Liver (tissue), 8 donors: ENCODE measurements at regions not wholly inside any gene's neighbourhood (a gene's known extent, or its start where the extent isn't known, plus 50 kb on each side); places are given as distances from the start of the nearest gene placed in this dataset.

ENCODE experiments used
- DNase-seq: peaks from one replicate; pipeline ENCODE4 v3.0.0-alpha.2; 2017; ENCODE audit warnings: low spot score
- H3K27ac ChIP-seq, 2 donors: one replicate each; pipeline ENCODE4 v1.7.0; 2013; ENCODE audit warnings: inconsistent platforms in 2 of 2, low read length in 2 of 2, control low read depth in 1 of 2, low read depth in 1 of 2, mild to moderate bottlenecking in 1 of 2
- H3K27me3 ChIP-seq, 4 donors: one replicate each; pipeline versions ENCODE4 v1.6.1 to v1.7.0; 2013; ENCODE audit warnings: low read length in 3 of 4, inconsistent platforms in 1 of 4, mild to moderate bottlenecking in 1 of 4, moderate library complexity in 1 of 4; ENCODE audit not compliant: control insufficient read depth in 4 of 4, insufficient read depth in 4 of 4
- H3K36me3 ChIP-seq, 4 donors: one replicate each; pipeline versions ENCODE4 v1.6.1 to v1.7.0; 2013; ENCODE audit warnings: low read length in 3 of 4, mild to moderate bottlenecking in 3 of 4, low read depth in 1 of 4, moderate library complexity in 1 of 4; ENCODE audit not compliant: control insufficient read depth in 4 of 4, insufficient read depth in 3 of 4
- H3K4me1 ChIP-seq, 4 donors: one replicate each; pipeline versions ENCODE4 v1.6.1 to v1.7.0; 2013; ENCODE audit warnings: low read length in 3 of 4, mild to moderate bottlenecking in 3 of 4, moderate library complexity in 1 of 4; ENCODE audit not compliant: control insufficient read depth in 4 of 4, insufficient read depth in 4 of 4
- H3K4me3 ChIP-seq, 3 donors: one replicate each; pipeline versions ENCODE4 v1.6.1 to v1.7.0; 2013; ENCODE audit warnings: low read length in 3 of 3, control low read depth in 1 of 3, low read depth in 1 of 3, mild to moderate bottlenecking in 1 of 3
- H3K9ac ChIP-seq, 2 donors: one replicate each; pipeline ENCODE4 v1.7.0; 2013; ENCODE audit warnings: low read length in 2 of 2, mild to moderate bottlenecking in 2 of 2, moderate library complexity in 2 of 2, control low read depth in 1 of 2, low read depth in 1 of 2
- H3K9me3 ChIP-seq, 4 donors: one replicate each; pipeline versions ENCODE4 v1.6.1 to v1.7.0; 2013; ENCODE audit warnings: low read length in 3 of 4; ENCODE audit not compliant: control insufficient read depth in 4 of 4
- ATF3 ChIP-seq: IDR thresholded peaks from 2 replicates; pipeline ENCODE4 v1.6.1; 2016; ENCODE audit warnings: antibody characterized with exemption
- CTCF ChIP-seq: fragments of 150-350 bp; IDR thresholded peaks from 2 replicates; pipeline ENCODE4 v1.5.1; 2017; ENCODE audit warnings: improper control_type of control experiment, low read depth, low read length; ENCODE audit not compliant: missing input control
- EGR1 ChIP-seq, 2 donors: IDR thresholded peaks; 2 replicates each; pipeline ENCODE4 v1.6.1; 2016 to 2018; ENCODE audit warnings: antibody characterized with exemption in 2 of 2, low read depth in 2 of 2
- FOXA1 ChIP-seq: IDR thresholded peaks from 2 replicates; pipeline ENCODE4 v1.6.1; 2016; ENCODE audit warnings: antibody characterized with exemption
- FOXA2 ChIP-seq: IDR thresholded peaks from 2 replicates; pipeline ENCODE4 v1.6.1; 2016; ENCODE audit warnings: antibody characterized with exemption
- GABPA ChIP-seq, 2 donors: IDR thresholded peaks in 1 of 2; conservative IDR thresholded peaks in 1 of 2; 2 replicates each; pipeline ENCODE4 v1.6.1; 2016; ENCODE audit warnings: antibody characterized with exemption in 2 of 2, mild to moderate bottlenecking in 1 of 2, moderate library complexity in 1 of 2
- HNF4A ChIP-seq, 2 donors: conservative IDR thresholded peaks; 2 replicates each; pipeline ENCODE4 v1.6.1; 2016; ENCODE audit warnings: antibody characterized with exemption in 2 of 2, mild to moderate bottlenecking in 2 of 2
- HNF4G ChIP-seq: IDR thresholded peaks from 2 replicates; pipeline ENCODE4 v1.6.1; 2016; ENCODE audit warnings: antibody characterized with exemption
- JUND ChIP-seq, 2 donors: IDR thresholded peaks; 2 replicates each; pipeline ENCODE4 v1.6.1; 2016; ENCODE audit warnings: antibody characterized with exemption in 2 of 2
- MAX ChIP-seq: IDR thresholded peaks from 2 replicates; pipeline ENCODE4 v1.6.1; 2016; ENCODE audit warnings: antibody characterized with exemption
- NR2F2 ChIP-seq: IDR thresholded peaks from 2 replicates; pipeline ENCODE4 v1.6.1; 2016; ENCODE audit warnings: antibody characterized with exemption
- RAD21 ChIP-seq, 2 donors: IDR thresholded peaks; 2 replicates each; pipeline ENCODE4 v1.6.1; 2016; ENCODE audit warnings: antibody characterized with exemption in 2 of 2, mild to moderate bottlenecking in 2 of 2
- REST ChIP-seq: IDR thresholded peaks from 2 replicates; pipeline ENCODE4 v1.6.1; 2016; ENCODE audit warnings: antibody characterized with exemption, mild to moderate bottlenecking
- RXRA ChIP-seq, 2 donors: IDR thresholded peaks; 2 replicates each; pipeline ENCODE4 v1.6.1; 2017 to 2018; ENCODE audit warnings: antibody characterized with exemption in 2 of 2, mild to moderate bottlenecking in 1 of 2
- SP1 ChIP-seq: IDR thresholded peaks from 2 replicates; pipeline ENCODE4 v1.6.1; 2018; ENCODE audit warnings: antibody characterized with exemption, mild to moderate bottlenecking
- TAF1 ChIP-seq: conservative IDR thresholded peaks from 2 replicates; pipeline ENCODE4 v1.6.1; 2016; ENCODE audit warnings: antibody characterized with exemption, mild to moderate bottlenecking
- YY1 ChIP-seq: IDR thresholded peaks from 2 replicates; pipeline ENCODE4 v1.6.1; 2016; ENCODE audit warnings: antibody characterized with exemption, mild to moderate bottlenecking
- ZBTB33 ChIP-seq: IDR thresholded peaks from 2 replicates; pipeline ENCODE4 v1.6.1; 2016; ENCODE audit warnings: antibody characterized with exemption
- WGBS: extraction: QIAGEN DNeasy Blood & Tissue Kit; methylation state at CpG from one replicate; pipeline ENCODE4 v1.1.7; 2013; 5-methylcytosine and 5-hydroxymethylcytosine counted together
- donor health status: healthy.
- donor health status: healthy.
- donor health status: healthy.
- donor health status: healthy.
- donor health status: healthy.

- peaks cover 0 to 1% (median 0%) of the 10 kb centered on the region in 4 donors for H3K9me3 ChIP-seq
- H3K4me3 ChIP-seq, result no peak overlapping the region
- 83% methylated on average over 1 of the region's 1 CpG for WGBS
- peaks cover 0 to under 1% (median 0%) of the 10 kb centered on the region in 4 donors for H3K4me1 ChIP-seq
- H3K27me3 ChIP-seq, result no peaks in the 10 kb centered on the region
- no peaks in the 10 kb centered on the region for H3K36me3 ChIP-seq
- no peak for DNase-seq
- TF ChIP-seq YY1, result no peak
- TF ChIP-seq REST, result no peak
- TF ChIP-seq HNF4G, result no peak
- no peak for TF ChIP-seq FOXA2
- no peak for TF ChIP-seq TAF1
- no peak for TF ChIP-seq MAX
- no peak for TF ChIP-seq FOXA1
- no peak for TF ChIP-seq HNF4A (conservative IDR thresholded peaks at IDR 0.05)
- TF ChIP-seq CTCF, result no peak
- TF ChIP-seq NR2F2, result no peak
- TF ChIP-seq RAD21 (IDR thresholded peaks at IDR 0.05), result no peak
- TF ChIP-seq GABPA (IDR thresholded peaks at IDR 0.05 in 1 of 2, conservative IDR thresholded peaks at IDR 0.05 in 1 of 2), result no peak
- no peak for TF ChIP-seq JUND (IDR thresholded peaks at IDR 0.05)
- no peak for TF ChIP-seq ATF3
- TF ChIP-seq RXRA (IDR thresholded peaks at IDR 0.05), result no peak
- no peak for TF ChIP-seq SP1
- no peak for TF ChIP-seq ZBTB33
- TF ChIP-seq EGR1 (IDR thresholded peaks at IDR 0.05; ENCODE audit: low read depth in 2 of 2), result no peak
- H3K27ac ChIP-seq, result no peak overlapping the region
- H3K9ac ChIP-seq, result no peak overlapping the region
Measured at GRCh38 chr4:28369499-28369898, 1508.9 kb downstream of the STIM2 start.

GRCh38 chr4:28373191-28373590 is 1512.5 kb downstream of the STIM2 start:
- H3K4me1 ChIP-seq, result no peaks in the 10 kb centered on the region
- H3K36me3 ChIP-seq, result no peaks in the 10 kb centered on the region
- no peak overlapping the region for H3K27ac ChIP-seq
- H3K9ac ChIP-seq, result no peak overlapping the region
- no peak overlapping the region for H3K4me3 ChIP-seq
- no peak for DNase-seq
- TF ChIP-seq NR2F2, result no peak
- no peak for TF ChIP-seq CTCF
- TF ChIP-seq ATF3, result no peak
- no peak for TF ChIP-seq RAD21 (IDR thresholded peaks at IDR 0.05)
- TF ChIP-seq JUND (IDR thresholded peaks at IDR 0.05), result no peak
- TF ChIP-seq MAX, result no peak
- TF ChIP-seq EGR1 (IDR thresholded peaks at IDR 0.05; ENCODE audit: low read depth in 2 of 2), result no peak
- no peak for TF ChIP-seq HNF4G
- no peak for TF ChIP-seq FOXA2
- no peak for TF ChIP-seq ZBTB33
- no peak for TF ChIP-seq RXRA (IDR thresholded peaks at IDR 0.05)
- TF ChIP-seq YY1, result no peak
- no peaks in the 10 kb centered on the region for H3K27me3 ChIP-seq
- no peaks in the 10 kb centered on the region for H3K9me3 ChIP-seq
